ENCODE measurements at regions not wholly inside any gene's neighbourhood (a gene's known extent, or its start where the extent isn't known, plus 50 kb on each side); places are given as distances from the start of the nearest gene placed in this dataset.

- TF ChIP-seq ZNF462 (CRISPR knock-in tag; IDR thresholded peaks at IDR 0.05) = no peak
- TF ChIP-seq EZH2phosphoT487 (IDR thresholded peaks at IDR 0.05; ENCODE audit: unreplicated experiment) = no peak
Measured at GRCh38 chr20:30985386-30985785, 272.1 kb upstream of the DEFB115 start (continued).

Small RNA genes in the stretch of these regions (small RNA-seq; reads per million reads assigned to genes)
- gene RNA5SP528 (ENCODE audit: low replicate concordance) = 7.9 reads per million, percentile 95 among the genes with 10 or more reads in this experiment
